ENCODE measurements at regions not wholly inside any gene's neighbourhood (a gene's known extent, or its start where the extent isn't known, plus 50 kb on each side); places are given as distances from the start of the nearest gene placed in this dataset.

DNA sequence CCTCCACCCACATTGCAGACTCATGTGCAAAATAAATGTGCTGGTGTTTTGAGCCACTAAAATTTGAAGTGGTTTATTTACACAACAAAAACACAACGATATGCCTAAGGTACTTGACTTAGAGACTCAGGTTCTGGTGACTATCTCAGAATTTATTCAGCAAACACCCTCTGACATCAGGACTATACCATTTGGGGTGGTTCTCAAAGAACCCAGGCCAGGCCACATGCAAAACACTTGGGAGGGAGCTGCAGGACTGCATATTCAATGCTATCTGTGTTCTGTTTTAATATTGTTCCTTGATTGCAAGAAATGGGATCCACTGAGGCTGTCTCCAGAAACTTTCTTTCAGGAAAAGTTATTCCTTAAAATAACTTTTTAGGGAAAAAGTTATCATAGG, 91.6 kb downstream of the LINC00237 start:
- Histone ChIP-seq H3K4me1 (ENCODE audit: control insufficient read depth in 2 of 2, insufficient read depth in 1 of 2, low read depth in 1 of 2, low read length in 2 of 2) (peaks cover 2 to 6% of the 10 kb centered on the region in 2 donors), H3K14ac (ENCODE audit: low read length) (no peak overlapping the region)
- no CpG with 5 or more reads among the region's 1 CpG for WGBS, 2 donors (ENCODE audit: extremely low coverage in 2 of 2, insufficient read length in 2 of 2, insufficient replicate concordance in 1 of 2)

DNA sequence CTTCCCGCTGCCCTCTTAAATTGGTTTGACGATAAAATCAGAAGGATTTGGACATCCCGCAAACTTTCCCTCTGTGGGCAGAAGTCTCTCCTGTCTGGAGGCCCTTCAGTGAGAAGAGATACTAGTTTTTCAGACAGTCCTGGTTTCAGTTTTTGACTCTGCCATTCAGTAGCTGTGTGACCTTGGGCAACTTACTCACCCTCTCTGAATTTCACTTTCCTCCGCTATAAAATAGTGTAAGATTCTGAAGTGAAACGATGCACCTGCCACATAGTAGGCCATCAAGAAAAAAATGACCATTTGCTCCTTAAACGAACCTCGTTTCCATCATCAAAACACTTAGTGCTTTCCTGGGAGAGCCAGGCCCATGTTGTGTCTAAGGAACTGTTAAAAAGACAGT, 97.2 kb downstream of the LINC00237 start:
- no peak overlapping the region for H2BK12ac ChIP-seq (ENCODE audit: low read length)
- no peak overlapping the region for H2BK5ac ChIP-seq (ENCODE audit: low read length)
- no peak overlapping the region for H3K4me3 ChIP-seq (ENCODE audit: low read length in 2 of 2)
- no peak overlapping the region for H3K14ac ChIP-seq (ENCODE audit: low read length)
- no CpG with 5 or more reads among the region's 7 CpGs for WGBS, 2 donors (ENCODE audit: extremely low coverage in 2 of 2, insufficient read length in 2 of 2, insufficient replicate concordance in 1 of 2)
- H4K91ac ChIP-seq (ENCODE audit: low read depth, low read length, poor library complexity), result no peak overlapping the region
- H3K18ac ChIP-seq (ENCODE audit: low read length), result no peak overlapping the region
- no peaks in the 10 kb centered on the region for H3K79me1 ChIP-seq (ENCODE audit: low read depth, low read length)
- no peak overlapping the region for H3K27ac ChIP-seq (replicated peaks; ENCODE audit: low read length)
- no peak overlapping the region for H3K23ac ChIP-seq (ENCODE audit: low read depth, low read length, poor library complexity)
- peaks cover 0 to 2% of the 10 kb centered on the region in 2 donors for H3K4me1 ChIP-seq (ENCODE audit: control insufficient read depth in 2 of 2, insufficient read depth in 1 of 2, low read depth in 1 of 2, low read length in 2 of 2)
- H4K8ac ChIP-seq (ENCODE audit: low read depth, low read length), result no peak overlapping the region
- no peak for DNase-seq (ENCODE audit: low spot score)
- H3K36me3 ChIP-seq (replicated peaks in 1 of 2; ENCODE audit: control insufficient read depth in 2 of 2, insufficient read depth in 2 of 2, low read length in 2 of 2), result no peaks in the 10 kb centered on the region
- peaks cover 0 to 2% of the 10 kb centered on the region in 2 donors for H3K9me3 ChIP-seq (replicated peaks in 1 of 2; ENCODE audit: control insufficient read depth in 2 of 2, insufficient read depth in 1 of 2, low read depth in 1 of 2, low read length in 2 of 2)
- H2AFZ ChIP-seq (ENCODE audit: low read length), result no peak overlapping the region
- no peak overlapping the region for H3K9ac ChIP-seq (ENCODE audit: low read depth, low read length, poor library complexity)
- no peak overlapping the region for H2BK120ac ChIP-seq (ENCODE audit: low read depth, low read length)
- no peak overlapping the region for H2BK15ac ChIP-seq (ENCODE audit: low read length)
- H3K27me3 ChIP-seq (ENCODE audit: control insufficient read depth in 3 of 3, insufficient read depth in 3 of 3, low read depth in 1 of 3, low read length in 3 of 3), result peaks cover 0 to 4% (median 0%) of the 10 kb centered on the region in 3 experiments
- no peak overlapping the region for H3K4me2 ChIP-seq (ENCODE audit: insufficient read depth, low read length, poor library complexity, severe bottlenecking)
- H3K4ac ChIP-seq (ENCODE audit: low read length), result no peak overlapping the region
- H2AK5ac ChIP-seq (ENCODE audit: low read depth, low read length), result no peak overlapping the region

More for the DNA sequence above, 91.6 kb downstream of the LINC00237 start:
- no peak overlapping the region for H2AFZ ChIP-seq (ENCODE audit: low read length)
- DNase-seq (ENCODE audit: low spot score), result no peak
- no peaks in the 10 kb centered on the region for H3K79me1 ChIP-seq (ENCODE audit: low read depth, low read length)
- no peak overlapping the region for H2AK5ac ChIP-seq (ENCODE audit: low read depth, low read length)
- H4K91ac ChIP-seq (ENCODE audit: low read depth, low read length, poor library complexity), result no peak overlapping the region
- H3K27me3 ChIP-seq (ENCODE audit: control insufficient read depth in 3 of 3, insufficient read depth in 3 of 3, low read depth in 1 of 3, low read length in 3 of 3), result peaks cover 0 to 12% (median 0%) of the 10 kb centered on the region in 3 experiments
- no peak overlapping the region for H4K8ac ChIP-seq (ENCODE audit: low read depth, low read length)
- no peak overlapping the region for H3K9ac ChIP-seq (ENCODE audit: low read depth, low read length, poor library complexity)
- H3K23ac ChIP-seq (ENCODE audit: low read depth, low read length, poor library complexity), result no peak overlapping the region
- no peak overlapping the region for H2BK12ac ChIP-seq (ENCODE audit: low read length)
- H3K27ac ChIP-seq (replicated peaks; ENCODE audit: low read length), result no peak overlapping the region
- H3K4ac ChIP-seq (ENCODE audit: low read length), result no peak overlapping the region
- no peak overlapping the region for H3K4me3 ChIP-seq (ENCODE audit: low read length in 2 of 2)
- no peak overlapping the region for H2BK5ac ChIP-seq (ENCODE audit: low read length)
- no peak overlapping the region for H3K18ac ChIP-seq (ENCODE audit: low read length)
- no peaks in the 10 kb centered on the region for H3K9me3 ChIP-seq (replicated peaks in 1 of 2; ENCODE audit: control insufficient read depth in 2 of 2, insufficient read depth in 1 of 2, low read depth in 1 of 2, low read length in 2 of 2)
- H2BK120ac ChIP-seq (ENCODE audit: low read depth, low read length), result no peak overlapping the region
- no peaks in the 10 kb centered on the region for H3K36me3 ChIP-seq (replicated peaks in 1 of 2; ENCODE audit: control insufficient read depth in 2 of 2, insufficient read depth in 2 of 2, low read length in 2 of 2)
- H2BK15ac ChIP-seq (ENCODE audit: low read length), result no peak overlapping the region
- no peak overlapping the region for H3K4me2 ChIP-seq (ENCODE audit: insufficient read depth, low read length, poor library complexity, severe bottlenecking)

DNA sequence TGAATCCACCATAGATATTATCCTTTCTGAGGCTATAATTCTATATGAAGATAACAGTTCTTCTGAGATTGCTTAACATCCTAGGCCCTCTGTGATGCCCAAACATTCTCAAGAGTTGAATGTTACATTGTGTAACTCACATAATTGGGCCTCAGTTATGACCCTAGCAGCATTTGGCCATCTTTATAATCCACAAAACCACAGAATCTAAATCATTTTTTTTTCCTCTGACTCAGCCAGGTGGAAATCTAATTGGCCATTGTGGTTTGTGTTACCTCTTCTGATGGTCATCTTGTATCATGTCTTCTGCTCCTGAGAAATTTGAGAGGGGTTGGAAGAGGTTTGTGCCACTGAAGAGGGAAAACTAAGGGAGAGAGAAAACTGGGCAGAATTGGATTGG, 99.5 kb downstream of the LINC00237 start:
- Histone ChIP-seq H3K79me1 (ENCODE audit: low read depth, low read length) (no peaks in the 10 kb centered on the region), H3K4ac (ENCODE audit: low read length) (no peak overlapping the region), H3K36me3 (replicated peaks in 1 of 2; ENCODE audit: control insufficient read depth in 2 of 2, insufficient read depth in 2 of 2, low read length in 2 of 2) (no peaks in the 10 kb centered on the region), H3K18ac (ENCODE audit: low read length) (no peak overlapping the region), H3K27me3 (ENCODE audit: control insufficient read depth in 3 of 3, insufficient read depth in 3 of 3, low read depth in 1 of 3, low read length in 3 of 3) (no peaks in the 10 kb centered on the region), H3K4me3 (ENCODE audit: low read length in 2 of 2) (no peak overlapping the region), H2BK120ac (ENCODE audit: low read depth, low read length) (no peak overlapping the region), H2AFZ (ENCODE audit: low read length) (no peak overlapping the region), H2BK15ac (ENCODE audit: low read length) (no peak overlapping the region), H3K9me3 (replicated peaks in 1 of 2; ENCODE audit: control insufficient read depth in 2 of 2, insufficient read depth in 1 of 2, low read depth in 1 of 2, low read length in 2 of 2) (peaks cover 0 to 2% of the 10 kb centered on the region in 2 donors), H2BK5ac (ENCODE audit: low read length) (no peak overlapping the region), H3K23ac (ENCODE audit: low read depth, low read length, poor library complexity) (no peak overlapping the region), H3K9ac (ENCODE audit: low read depth, low read length, poor library complexity) (no peak overlapping the region), H2BK12ac (ENCODE audit: low read length) (no peak overlapping the region), H3K27ac (replicated peaks; ENCODE audit: low read length) (no peak overlapping the region), H3K4me2 (ENCODE audit: insufficient read depth, low read length, poor library complexity, severe bottlenecking) (no peak overlapping the region), H2AK5ac (ENCODE audit: low read depth, low read length) (no peak overlapping the region), H3K4me1 (ENCODE audit: control insufficient read depth in 2 of 2, insufficient read depth in 1 of 2, low read depth in 1 of 2, low read length in 2 of 2) (no peaks in the 10 kb centered on the region), H4K8ac (ENCODE audit: low read depth, low read length) (no peak overlapping the region), H4K91ac (ENCODE audit: low read depth, low read length, poor library complexity) (no peak overlapping the region), H3K14ac (ENCODE audit: low read length) (no peak overlapping the region)
- DNase-seq (ENCODE audit: low spot score), result no peak

DNA sequence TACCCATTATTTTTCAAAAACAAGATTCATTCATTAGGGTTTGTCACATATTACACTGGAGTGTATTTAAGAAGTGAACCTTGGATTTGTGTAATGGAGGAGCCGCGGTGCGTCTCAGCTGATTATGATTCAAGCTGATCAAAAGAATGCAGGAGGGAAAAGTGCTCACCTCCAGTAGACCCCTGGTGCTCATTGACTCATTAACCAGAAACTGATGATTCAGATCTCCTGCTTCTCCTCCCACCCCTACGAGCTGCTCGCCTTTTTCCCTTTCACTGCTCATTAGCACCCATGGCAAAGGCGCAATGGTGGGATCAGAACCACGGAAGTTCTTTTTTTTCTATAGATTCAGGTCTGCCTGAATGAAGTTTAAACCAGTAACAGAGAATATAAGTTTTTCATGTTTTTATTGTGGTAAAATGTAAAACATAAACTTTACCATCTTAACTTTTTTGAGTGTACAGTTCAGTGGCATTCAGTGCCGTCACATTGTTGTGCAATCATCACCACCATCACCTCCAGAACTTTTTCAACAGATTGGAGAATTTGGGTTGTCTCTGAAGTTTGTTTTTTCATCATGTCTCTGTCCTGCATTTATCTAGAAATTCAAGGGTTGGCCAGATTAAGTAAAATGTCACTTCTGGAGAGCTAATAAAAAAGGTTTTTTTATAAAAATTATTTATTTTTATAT, 101.6 kb downstream of the LINC00237 start:
- no peak for DNase-seq (ENCODE audit: low spot score)
- Histone ChIP-seq H3K27me3 (ENCODE audit: control insufficient read depth in 3 of 3, insufficient read depth in 3 of 3, low read depth in 1 of 3, low read length in 3 of 3) (peaks cover 0 to 5% (median 0%) of the 10 kb centered on the region in 3 experiments), H2BK15ac (ENCODE audit: low read length) (no peak overlapping the region), H4K8ac (ENCODE audit: low read depth, low read length) (no peak overlapping the region), H3K79me1 (ENCODE audit: low read depth, low read length) (no peaks in the 10 kb centered on the region), H2AK5ac (ENCODE audit: low read depth, low read length) (no peak overlapping the region), H3K23ac (ENCODE audit: low read depth, low read length, poor library complexity) (no peak overlapping the region), H3K27ac (replicated peaks; ENCODE audit: low read length) (no peak overlapping the region), H3K18ac (ENCODE audit: low read length) (no peak overlapping the region), H3K4me2 (ENCODE audit: insufficient read depth, low read length, poor library complexity, severe bottlenecking) (no peak overlapping the region), H2AFZ (ENCODE audit: low read length) (no peak overlapping the region), H3K4me1 (ENCODE audit: control insufficient read depth in 2 of 2, insufficient read depth in 1 of 2, low read depth in 1 of 2, low read length in 2 of 2) (no peaks in the 10 kb centered on the region), H3K9ac (ENCODE audit: low read depth, low read length, poor library complexity) (no peak overlapping the region), H3K4me3 (ENCODE audit: low read length in 2 of 2) (no peak overlapping the region), H2BK12ac (ENCODE audit: low read length) (no peak overlapping the region), H3K4ac (ENCODE audit: low read length) (no peak overlapping the region), H4K91ac (ENCODE audit: low read depth, low read length, poor library complexity) (no peak overlapping the region), H3K36me3 (replicated peaks in 1 of 2; ENCODE audit: control insufficient read depth in 2 of 2, insufficient read depth in 2 of 2, low read length in 2 of 2) (no peaks in the 10 kb centered on the region), H2BK5ac (ENCODE audit: low read length) (no peak overlapping the region), H3K14ac (ENCODE audit: low read length) (no peak overlapping the region), H2BK120ac (ENCODE audit: low read depth, low read length) (no peak overlapping the region), H3K9me3 (replicated peaks in 1 of 2; ENCODE audit: control insufficient read depth in 2 of 2, insufficient read depth in 1 of 2, low read depth in 1 of 2, low read length in 2 of 2) (peaks cover 0 to 2% of the 10 kb centered on the region in 2 donors)
- no CpG with 5 or more reads among the region's 8 CpGs for WGBS, 2 donors (ENCODE audit: extremely low coverage in 2 of 2, insufficient read length in 2 of 2, insufficient replicate concordance in 1 of 2)
